ENCODE measurements at regions not wholly inside any gene's neighbourhood (a gene's known extent, or its start where the extent isn't known, plus 50 kb on each side); places are given as distances from the start of the nearest gene placed in this dataset.

DNA sequence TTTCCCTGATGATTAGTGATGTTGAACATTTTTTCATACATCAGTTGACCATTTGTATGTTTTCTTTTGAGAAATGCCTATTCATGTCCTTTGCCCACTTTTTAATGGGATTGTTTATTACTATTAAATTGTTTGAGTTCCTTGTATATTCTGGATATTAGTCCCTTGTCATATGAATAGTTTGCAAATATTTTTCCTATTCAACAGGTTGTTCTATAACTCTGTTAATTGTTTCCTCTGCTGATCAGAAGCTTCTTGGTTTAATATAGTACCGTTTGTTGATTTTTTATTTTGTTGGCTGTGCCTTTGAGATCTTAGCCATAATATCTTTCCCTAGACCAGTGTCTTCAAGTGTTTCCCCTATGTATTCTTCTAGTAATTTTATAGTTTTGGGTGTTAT is 189.0 kb upstream of the RARB start:
- Histone ChIP-seq H3K27me3 (ENCODE audit: control insufficient read depth, insufficient read depth, low read length) (no peaks in the 10 kb centered on the region), H3K4me3 (ENCODE audit: low read depth, low read length) (no peak overlapping the region), H3K36me3 (ENCODE audit: control insufficient read depth, insufficient read depth, low read length) (no peaks in the 10 kb centered on the region)
- no peak for DNase-seq (ENCODE audit: low read depth)
- TF ChIP-seq, protein P1, sequence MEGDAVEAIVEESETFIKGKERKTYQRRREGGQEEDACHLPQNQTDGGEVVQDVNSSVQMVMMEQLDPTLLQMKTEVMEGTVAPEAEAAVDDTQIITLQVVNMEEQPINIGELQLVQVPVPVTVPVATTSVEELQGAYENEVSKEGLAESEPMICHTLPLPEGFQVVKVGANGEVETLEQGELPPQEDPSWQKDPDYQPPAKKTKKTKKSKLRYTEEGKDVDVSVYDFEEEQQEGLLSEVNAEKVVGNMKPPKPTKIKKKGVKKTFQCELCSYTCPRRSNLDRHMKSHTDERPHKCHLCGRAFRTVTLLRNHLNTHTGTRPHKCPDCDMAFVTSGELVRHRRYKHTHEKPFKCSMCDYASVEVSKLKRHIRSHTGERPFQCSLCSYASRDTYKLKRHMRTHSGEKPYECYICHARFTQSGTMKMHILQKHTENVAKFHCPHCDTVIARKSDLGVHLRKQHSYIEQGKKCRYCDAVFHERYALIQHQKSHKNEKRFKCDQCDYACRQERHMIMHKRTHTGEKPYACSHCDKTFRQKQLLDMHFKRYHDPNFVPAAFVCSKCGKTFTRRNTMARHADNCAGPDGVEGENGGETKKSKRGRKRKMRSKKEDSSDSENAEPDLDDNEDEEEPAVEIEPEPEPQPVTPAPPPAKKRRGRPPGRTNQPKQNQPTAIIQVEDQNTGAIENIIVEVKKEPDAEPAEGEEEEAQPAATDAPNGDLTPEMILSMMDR (IDR thresholded peaks at IDR 0.05; ENCODE audit: insufficient read depth, low read length, poor library complexity, severe bottlenecking): no peak

DNA sequence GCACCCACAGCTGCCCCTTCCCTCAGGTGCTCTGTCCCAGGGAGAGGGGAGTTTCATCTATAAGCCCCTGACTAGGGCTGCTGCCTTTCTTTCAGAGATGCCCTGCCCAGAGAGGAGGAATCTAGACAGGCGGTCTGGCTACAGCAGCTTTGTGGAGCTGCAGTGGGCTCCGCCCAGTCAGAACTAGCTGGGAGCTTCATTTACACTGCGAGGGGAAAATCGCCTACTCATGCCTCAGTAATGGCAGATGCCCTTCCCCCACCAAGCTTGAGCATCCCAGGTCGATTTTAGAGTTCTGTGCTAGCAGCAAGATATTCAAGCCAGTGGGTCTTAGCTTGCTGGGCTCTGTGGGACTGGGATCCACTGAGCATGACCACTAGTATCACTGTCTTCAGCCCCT is 181.2 kb upstream of the RARB start:
- H3K4me3 ChIP-seq (ENCODE audit: low read depth, low read length): no peak overlapping the region
- H3K36me3 ChIP-seq (ENCODE audit: control insufficient read depth, insufficient read depth, low read length): no peaks in the 10 kb centered on the region
- DNase-seq (ENCODE audit: low read depth): no peak
- no peaks in the 10 kb centered on the region for H3K27me3 ChIP-seq (ENCODE audit: control insufficient read depth, insufficient read depth, low read length)
- TF ChIP-seq, protein P1 (IDR thresholded peaks at IDR 0.05; ENCODE audit: insufficient read depth, low read length, poor library complexity, severe bottlenecking): no peak

DNA sequence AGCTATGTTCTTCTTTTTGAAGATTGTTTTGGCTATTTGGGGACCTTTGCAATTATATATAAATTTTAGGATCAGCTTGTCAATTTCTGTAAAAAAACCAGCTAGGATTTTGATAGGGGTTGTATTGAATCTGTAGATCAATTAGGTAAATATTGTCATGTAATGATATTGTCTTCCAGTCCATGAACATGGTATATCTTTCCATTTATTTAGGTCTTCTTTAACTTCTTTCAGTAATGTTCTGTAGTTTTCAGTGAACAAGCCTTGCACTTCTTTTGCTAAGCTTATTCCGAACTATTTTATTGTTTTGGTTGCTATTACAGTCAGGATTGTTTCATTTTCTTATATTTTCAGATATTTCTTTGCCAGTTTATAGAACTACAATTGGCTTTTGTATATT is 175.8 kb upstream of the RARB start:
- Histone ChIP-seq H3K27me3 (ENCODE audit: control insufficient read depth, insufficient read depth, low read length) (no peaks in the 10 kb centered on the region), H3K36me3 (ENCODE audit: control insufficient read depth, insufficient read depth, low read length) (no peaks in the 10 kb centered on the region), H3K4me3 (ENCODE audit: low read depth, low read length) (no peak overlapping the region)
- TF ChIP-seq, protein P1 (IDR thresholded peaks at IDR 0.05; ENCODE audit: insufficient read depth, low read length, poor library complexity, severe bottlenecking): no peak
- DNase-seq (ENCODE audit: low read depth): no peak

DNA sequence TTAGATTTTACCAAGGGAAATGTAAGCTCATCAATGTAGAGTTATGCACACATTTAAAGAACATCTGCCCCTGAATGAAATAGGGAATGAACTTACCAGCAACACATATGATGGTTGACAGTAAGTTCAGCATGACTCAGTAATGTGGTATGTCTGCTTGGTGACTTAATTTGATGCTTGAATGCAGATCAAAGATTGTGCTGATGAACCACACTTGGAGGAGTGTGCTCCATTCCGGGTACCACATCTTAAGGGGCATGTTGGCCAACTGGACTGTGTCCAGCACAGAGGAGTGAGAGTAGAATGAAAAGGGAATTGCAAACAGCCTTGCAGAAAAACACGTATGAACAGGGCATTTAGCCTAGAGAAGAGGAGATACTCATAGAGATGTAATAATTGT is 171.0 kb upstream of the RARB start:
- Histone ChIP-seq H3K27me3 (ENCODE audit: control insufficient read depth, insufficient read depth, low read length) (no peaks in the 10 kb centered on the region), H3K36me3 (ENCODE audit: control insufficient read depth, insufficient read depth, low read length) (no peaks in the 10 kb centered on the region), H3K4me3 (ENCODE audit: low read depth, low read length) (no peak overlapping the region)
- no peak for DNase-seq (ENCODE audit: low read depth)
- TF ChIP-seq, protein P1 (IDR thresholded peaks at IDR 0.05; ENCODE audit: insufficient read depth, low read length, poor library complexity, severe bottlenecking): no peak

DNA sequence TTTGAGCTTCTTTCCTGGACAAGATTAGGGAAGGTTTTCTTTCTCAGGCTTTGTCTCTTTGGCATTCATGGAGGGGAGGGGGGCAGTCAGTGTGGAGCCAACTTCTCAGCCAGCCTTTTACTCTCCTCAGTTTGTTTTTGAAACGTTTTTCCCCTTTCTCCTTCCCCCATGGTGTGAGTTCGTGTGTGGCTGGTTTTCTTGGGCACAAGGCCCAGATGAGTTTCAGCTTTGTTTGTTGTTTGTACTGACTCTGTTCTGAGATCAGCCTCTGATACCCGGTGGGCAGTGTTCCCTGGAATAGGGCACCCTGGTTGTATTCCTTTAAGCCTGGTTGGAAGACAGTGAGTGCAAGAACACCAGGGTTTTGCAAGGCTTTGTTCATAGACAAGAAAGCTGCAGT is 168.2 kb upstream of the RARB start:
- no peak overlapping the region for H3K4me3 ChIP-seq (ENCODE audit: low read depth, low read length)
- no peaks in the 10 kb centered on the region for H3K27me3 ChIP-seq (ENCODE audit: control insufficient read depth, insufficient read depth, low read length)
- H3K36me3 ChIP-seq (ENCODE audit: control insufficient read depth, insufficient read depth, low read length): no peaks in the 10 kb centered on the region
- TF ChIP-seq, protein P1 (IDR thresholded peaks at IDR 0.05; ENCODE audit: insufficient read depth, low read length, poor library complexity, severe bottlenecking): no peak
- no peak for DNase-seq (ENCODE audit: low read depth)

DNA sequence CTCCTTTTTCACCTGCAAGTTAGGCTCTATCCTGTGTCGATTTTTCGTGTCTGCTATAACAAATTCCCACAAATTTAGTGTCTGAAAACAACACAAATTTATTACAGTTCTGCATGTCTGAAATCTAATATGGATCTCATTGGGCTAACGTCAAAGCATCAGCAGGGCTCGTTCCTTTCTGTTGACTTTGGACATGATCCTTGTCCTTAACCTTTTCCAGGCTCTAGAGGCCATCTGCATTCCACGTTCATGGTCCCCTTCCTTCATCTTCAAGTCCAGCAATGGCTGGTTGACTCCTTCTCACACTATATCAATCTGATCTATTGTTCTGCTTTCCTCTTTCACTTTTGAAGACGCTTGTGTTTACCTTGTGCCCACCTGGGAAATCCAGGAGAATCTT is 165.7 kb upstream of the RARB start:
- no peak for DNase-seq (ENCODE audit: low read depth)
- H3K27me3 ChIP-seq (ENCODE audit: control insufficient read depth, insufficient read depth, low read length): no peaks in the 10 kb centered on the region
- H3K4me3 ChIP-seq (ENCODE audit: low read depth, low read length): no peak overlapping the region
- H3K36me3 ChIP-seq (ENCODE audit: control insufficient read depth, insufficient read depth, low read length): no peaks in the 10 kb centered on the region
- TF ChIP-seq, protein P1 (IDR thresholded peaks at IDR 0.05; ENCODE audit: insufficient read depth, low read length, poor library complexity, severe bottlenecking): no peak
